Panc1 (cell line): ENCODE measurements at regions not wholly inside any gene's neighbourhood (a gene's known extent, or its start where the extent isn't known, plus 50 kb on each side); places are given as distances from the start of the nearest gene placed in this dataset.

Experiments used
- ATAC-seq: fragments of 200-7000 bp; cut with Tn5 transposase; 2 replicates; pipeline ENCODE4 v1.9.1; 2020; ENCODE audit warnings: mild to moderate bottlenecking, moderate library complexity
- BruUV-seq: library from RNA; stranded (reverse); fragments of 400-500 nt; replicated peaks from 2 replicates; lab custom pipeline; 2021; lab: Mats Ljungman, UMichigan
- CTCF ChIA-PET: fragments of 300-600 bp; sonication (Branson Sonifier 250); formaldehyde crosslinking; loops from one replicate; lab custom pipeline; 2022; ENCODE audit warnings: antibody characterized with exemption; lab: Charles Lee
- POLR2A ChIA-PET: fragments of 300-600 bp; sonication (Branson Sonifier 250); formaldehyde crosslinking; loops from one replicate; lab custom pipeline; 2022; ENCODE audit warnings: antibody characterized with exemption; lab: Charles Lee
- DNase-seq: peaks from one replicate; pipeline ENCODE4 v3.0.0-alpha.2; 2010; ENCODE audit warnings: low read depth, low spot score
- H3K27ac ChIP-seq: 2 replicates; pipeline ENCODE4 v1.5.1; 2011; ENCODE audit warnings: mild to moderate bottlenecking, low read length, inconsistent platforms
- H3K27me3 ChIP-seq: fragments of 200-500 bp; sonication (Bioruptor generic); 2 replicates; pipeline ENCODE4 v1.6.0; 2014; ENCODE audit warnings: low read length, inconsistent platforms; ENCODE audit not compliant: control insufficient read depth, insufficient read depth
- H3K36me3 ChIP-seq: fragments of 200-500 bp; sonication (Bioruptor generic); 2 replicates; pipeline ENCODE4 v1.5.1; 2014; ENCODE audit warnings: inconsistent platforms, mild to moderate bottlenecking, low read length, moderate library complexity; ENCODE audit not compliant: control insufficient read depth, insufficient read depth
- H3K4me1 ChIP-seq: 2 replicates; pipeline ENCODE4 v1.5.1; 2011; ENCODE audit warnings: inconsistent platforms, mild to moderate bottlenecking, low read length, moderate library complexity; ENCODE audit not compliant: control insufficient read depth, insufficient read depth
- H3K4me3 ChIP-seq, 2 experiments: 2 replicates each; pipeline ENCODE4 v1.5.1; 2011 to 2012; ENCODE audit warnings: low read depth in 2 of 2, low read length in 2 of 2, mild to moderate bottlenecking in 2 of 2, inconsistent platforms in 1 of 2, moderate library complexity in 1 of 2
- H3K9me3 ChIP-seq: fragments of 200-500 bp; sonication (Bioruptor generic); 2 replicates; pipeline ENCODE4 v1.5.1; 2014; ENCODE audit warnings: low read depth, mild to moderate bottlenecking, inconsistent platforms, low read length, moderate library complexity; ENCODE audit not compliant: control insufficient read depth, insufficient read depth
- CTCF ChIP-seq: fragments of 450-650 bp; IDR thresholded peaks from 2 replicates; pipeline ENCODE4 v1.5.1; 2017; ENCODE audit warnings: mild to moderate bottlenecking
- POLR2AphosphoS5 ChIP-seq: IDR thresholded peaks from 2 replicates; pipeline ENCODE4 v1.6.1; 2012; ENCODE audit warnings: mild to moderate bottlenecking, low read depth, low read length, moderate library complexity
- REST ChIP-seq, 2 experiments: IDR thresholded peaks; 2 replicates each; pipeline ENCODE4 v1.6.1; 2011 to 2012; ENCODE audit warnings: low read depth in 2 of 2, control low read depth in 1 of 2, low read length in 1 of 2, mild to moderate bottlenecking in 1 of 2, moderate library complexity in 1 of 2; ENCODE audit not compliant: insufficient read depth in 1 of 2
- SIN3A ChIP-seq: IDR thresholded peaks from 2 replicates; pipeline ENCODE4 v1.6.1; 2012; ENCODE audit warnings: low read depth, mild to moderate bottlenecking, low read length, moderate library complexity, borderline replicate concordance; ENCODE audit not compliant: insufficient read depth
- TCF7L2 ChIP-seq: IDR thresholded peaks from 2 replicates; pipeline ENCODE4 v1.6.1; 2011; ENCODE audit warnings: mild to moderate bottlenecking, low read depth, low read length, inconsistent platforms
- in situ Hi-C: cut with HindIII; loops from 2 replicates; pipeline ENCODE4 v1.10.0; 2016; ENCODE audit warnings: low sequenced_read_pairs, low pct_unique_long_range_greater_than_20kb
- intact Hi-C: fragments of 100-400 bp; cut with micrococcal nuclease; formaldehyde crosslinking; loops from one replicate; pipeline ENCODE4 v1.10.0; 2022; ENCODE audit not compliant: unreplicated experiment

- TF ChIP-seq SIN3A = no peak
- TF ChIP-seq POLR2AphosphoS5 = no peak
- TF ChIP-seq TCF7L2 = no peak
- TF ChIP-seq REST (IDR thresholded peaks at IDR 0.05; ENCODE audit: insufficient read depth in 1 of 2, low read depth in 2 of 2, low read length in 1 of 2) = no peak
- TF ChIP-seq CTCF = no peak
- in situ Hi-C loops = no loop called here
- ChIA-PET POLR2A (no interaction called here), CTCF (no interaction called here)
- Histone ChIP-seq H3K36me3 (no peaks in the 10 kb centered on the region), H3K27ac (no peak overlapping the region), H3K27me3 (no peaks in the 10 kb centered on the region), H3K9me3 (no peaks in the 10 kb centered on the region), H3K4me1 (no peaks in the 10 kb centered on the region), H3K4me3 (no peak overlapping the region)
- intact Hi-C loops = no loop called here
- DNase-seq (no peak), ATAC-seq (no peak)
- BruUV-seq = no TSS peak
Measured at GRCh38 chr4:180190382-180190781, 2052.8 kb upstream of the TENM3 start.

GRCh38 chr4:180197471-180197870, 2045.7 kb upstream of the TENM3 start:
- TF ChIP-seq REST (IDR thresholded peaks at IDR 0.05; ENCODE audit: insufficient read depth in 1 of 2, low read depth in 2 of 2, low read length in 1 of 2) (no peak), POLR2AphosphoS5 (no peak), CTCF (no peak), TCF7L2 (no peak), SIN3A (no peak)
- CTCF ChIA-PET = no interaction called here

More at GRCh38 chr4:180197471-180197870, 2045.7 kb upstream of the TENM3 start:
- Histone ChIP-seq H3K9me3 (no peaks in the 10 kb centered on the region), H3K27me3 (no peaks in the 10 kb centered on the region), H3K4me3 (no peak overlapping the region), H3K4me1 (no peaks in the 10 kb centered on the region), H3K36me3 (no peaks in the 10 kb centered on the region), H3K27ac (no peak overlapping the region)
- DNase-seq (no peak), ATAC-seq (no peak)
- intact Hi-C loops = no loop called here
- in situ Hi-C loops = no loop called here
- BruUV-seq = no TSS peak
- POLR2A ChIA-PET = no interaction called here
